Keratinocyte (primary cell): ENCODE measurements at regions not wholly inside any gene's neighbourhood (a gene's known extent, or its start where the extent isn't known, plus 50 kb on each side); places are given as distances from the start of the nearest gene placed in this dataset.

Source experiments
- EZH2 ChIP-seq: IDR thresholded peaks from one replicate; pipeline ENCODE4 v1.6.1; 2012; ENCODE audit warnings: inconsistent platforms, mild to moderate bottlenecking, low read length, moderate library complexity
- TF ChIP-seq, protein P1 (sequence below), 3 experiments: IDR thresholded peaks in 1 of 3; conservative IDR thresholded peaks in 1 of 3; optimal IDR thresholded peaks in 1 of 3; 2 replicates in 2 of 3; 3 replicates in 1 of 3; pipeline versions ENCODE3 to v1.5.1; 2011; ENCODE audit warnings: low read length in 3 of 3, mild to moderate bottlenecking in 3 of 3, moderate library complexity in 2 of 3, control low read depth in 1 of 3, inconsistent platforms in 1 of 3; ENCODE audit not compliant: insufficient read depth in 2 of 3; ENCODE audit errors: extremely low read depth in 1 of 3

DNA sequence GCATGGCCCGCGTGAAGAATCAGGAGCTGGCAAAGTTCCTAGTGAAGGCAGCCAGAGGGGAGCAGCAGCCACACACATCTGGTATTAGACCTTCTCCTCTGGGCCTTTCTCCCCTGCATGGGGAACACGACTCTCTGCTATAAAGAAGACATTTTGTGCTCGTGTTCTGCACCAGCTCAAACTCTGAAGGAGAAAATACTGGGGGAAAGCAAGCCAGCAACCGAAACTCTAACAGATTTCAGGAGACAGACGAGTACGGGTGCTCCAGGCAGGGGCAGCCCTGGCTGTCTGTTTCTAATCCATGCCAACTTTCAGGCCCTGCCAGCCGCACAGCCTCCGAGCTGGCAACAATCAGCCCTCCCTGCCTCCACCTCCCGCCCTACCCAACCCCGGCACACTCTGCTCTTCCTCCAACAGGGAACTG lies 296.3 kb downstream of the BRD1 start:
- TF ChIP-seq, protein P1, sequence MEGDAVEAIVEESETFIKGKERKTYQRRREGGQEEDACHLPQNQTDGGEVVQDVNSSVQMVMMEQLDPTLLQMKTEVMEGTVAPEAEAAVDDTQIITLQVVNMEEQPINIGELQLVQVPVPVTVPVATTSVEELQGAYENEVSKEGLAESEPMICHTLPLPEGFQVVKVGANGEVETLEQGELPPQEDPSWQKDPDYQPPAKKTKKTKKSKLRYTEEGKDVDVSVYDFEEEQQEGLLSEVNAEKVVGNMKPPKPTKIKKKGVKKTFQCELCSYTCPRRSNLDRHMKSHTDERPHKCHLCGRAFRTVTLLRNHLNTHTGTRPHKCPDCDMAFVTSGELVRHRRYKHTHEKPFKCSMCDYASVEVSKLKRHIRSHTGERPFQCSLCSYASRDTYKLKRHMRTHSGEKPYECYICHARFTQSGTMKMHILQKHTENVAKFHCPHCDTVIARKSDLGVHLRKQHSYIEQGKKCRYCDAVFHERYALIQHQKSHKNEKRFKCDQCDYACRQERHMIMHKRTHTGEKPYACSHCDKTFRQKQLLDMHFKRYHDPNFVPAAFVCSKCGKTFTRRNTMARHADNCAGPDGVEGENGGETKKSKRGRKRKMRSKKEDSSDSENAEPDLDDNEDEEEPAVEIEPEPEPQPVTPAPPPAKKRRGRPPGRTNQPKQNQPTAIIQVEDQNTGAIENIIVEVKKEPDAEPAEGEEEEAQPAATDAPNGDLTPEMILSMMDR (optimal IDR thresholded peaks at IDR 0.05 in 1 of 3, IDR thresholded peaks at IDR 0.05 in 1 of 3, conservative IDR thresholded peaks at IDR 0.05 in 1 of 3; ENCODE audit: extremely low read depth in 1 of 3, insufficient read depth in 2 of 3, low read length in 3 of 3) = no peak
- no peak for TF ChIP-seq EZH2
